ENCODE measurements at regions not wholly inside any gene's neighbourhood (a gene's known extent, or its start where the extent isn't known, plus 50 kb on each side); places are given as distances from the start of the nearest gene placed in this dataset.

- TF ChIP-seq HNF1B (CRISPR knock-in tag; IDR thresholded peaks at IDR 0.05), result no peak
- TF ChIP-seq ZNF564 (CRISPR knock-in tag; IDR thresholded peaks at IDR 0.05), result no peak
- no peak for TF ChIP-seq NCOR1 (IDR thresholded peaks at IDR 0.05; ENCODE audit: borderline replicate concordance, low read length)
- no peak for TF ChIP-seq ZBTB42 (CRISPR knock-in tag; IDR thresholded peaks at IDR 0.05)
- no peak for TF ChIP-seq HNRNPK (IDR thresholded peaks at IDR 0.05; ENCODE audit: low read depth, low read length, poor library complexity, severe bottlenecking)
- TF ChIP-seq ZNF441 (CRISPR knock-in tag; IDR thresholded peaks at IDR 0.05; ENCODE audit: borderline replicate concordance), result no peak
- TF ChIP-seq ZFP62 (CRISPR knock-in tag; IDR thresholded peaks at IDR 0.05), result no peak
- TF ChIP-seq ZNF296 (CRISPR knock-in tag; conservative IDR thresholded peaks at IDR 0.05), result no peak
- TF ChIP-seq EHMT2 (IDR thresholded peaks at IDR 0.05; ENCODE audit: borderline replicate concordance, low read depth, low read length), result no peak
- no peak for TF ChIP-seq GMEB1 (CRISPR knock-in tag; IDR thresholded peaks at IDR 0.05; ENCODE audit: borderline replicate concordance)
- no peak for TF ChIP-seq HDAC2 (CRISPR knock-in tag; IDR thresholded peaks at IDR 0.05)
Observed at GRCh38 chr2:78262713-78263375, 740.7 kb upstream of the LRRTM4 start (continued).

Measured in HepG2 (cell line).